HK-2 (cell line): ENCODE measurements at regions not wholly inside any gene's neighbourhood (a gene's known extent, or its start where the extent isn't known, plus 50 kb on each side); places are given as distances from the start of the nearest gene placed in this dataset.
A peak's percentile ranks its signal among the peaks of the same experiment; 100 is the strongest.
"Not testable (repeated sequence)": the region's sequence is repeated elsewhere in the genome, so short reads cannot be mapped to it uniquely, and the experiment has no call there.

Experiments
- DNase-seq: peaks from one replicate; pipeline ENCODE4 v3.0.0-alpha.2; 2018; ENCODE audit not compliant: unreplicated experiment

GRCh38 chr11:45385423-45385822 is 99.3 kb upstream of the SYT13 start:
- no peak for DNase-seq

GRCh38 chr11:45384711-45385241 is 98.6 kb upstream of the SYT13 start:
- DNase-seq = no peak

DNA sequence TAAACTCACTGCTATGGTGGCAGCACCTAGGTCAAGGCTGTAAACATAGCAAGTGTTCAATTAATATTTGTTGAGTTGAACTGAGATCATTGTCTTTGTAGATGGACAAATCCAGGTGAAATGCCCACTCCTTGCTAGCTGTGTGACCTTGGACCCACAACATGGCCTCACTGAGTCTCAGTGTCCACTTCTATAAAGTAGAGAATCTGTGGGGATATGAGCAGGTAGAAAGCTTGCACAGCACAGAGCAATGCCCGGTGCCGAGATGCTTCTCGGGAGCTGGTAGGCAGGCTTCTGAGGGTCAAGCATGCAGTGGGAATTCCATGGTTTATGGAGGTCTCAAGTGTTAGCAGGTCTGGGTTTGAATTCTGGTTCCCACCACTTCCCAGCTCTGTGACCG is 97.9 kb upstream of the SYT13 start:
- no peak for DNase-seq

GRCh38 chr11:45383224-45383623 is 97.1 kb upstream of the SYT13 start:
- DNase-seq = peak; percentile 9

DNA sequence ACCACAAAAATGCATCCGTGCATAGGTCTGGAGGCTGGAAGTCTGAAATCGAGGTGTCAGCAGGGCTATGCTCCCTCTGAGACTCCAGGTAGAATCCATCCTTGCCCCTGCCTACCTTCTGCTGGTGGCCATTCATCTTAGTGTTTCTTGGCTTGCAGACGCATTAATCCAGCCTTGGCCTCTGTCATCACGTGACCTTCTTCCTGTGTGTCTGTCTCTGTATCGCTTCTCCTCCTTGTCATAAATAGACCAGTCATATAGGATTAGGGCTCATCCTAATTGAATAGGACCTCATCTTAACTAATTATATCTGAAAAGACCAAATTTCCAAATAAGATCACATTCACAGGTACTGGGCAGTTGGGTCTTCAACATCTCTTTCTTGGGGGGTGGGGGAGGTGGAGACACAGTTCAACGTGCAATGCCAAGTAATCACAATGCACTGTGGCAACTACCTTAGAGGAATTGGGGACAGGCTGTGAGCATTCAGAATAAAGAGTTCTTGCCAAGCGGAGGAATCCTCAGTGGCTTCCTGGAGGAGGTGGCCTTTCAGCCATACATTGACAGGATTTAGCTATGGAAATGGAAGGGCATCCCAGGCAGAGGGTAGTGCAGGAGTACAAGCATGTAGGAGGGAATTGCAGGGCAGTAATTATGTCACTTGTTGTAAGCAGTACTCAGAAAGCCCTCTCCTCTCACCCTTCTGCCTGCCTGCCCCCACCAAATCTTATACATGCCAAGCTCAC is 96.2 kb upstream of the SYT13 start:
- no peak for DNase-seq

DNA sequence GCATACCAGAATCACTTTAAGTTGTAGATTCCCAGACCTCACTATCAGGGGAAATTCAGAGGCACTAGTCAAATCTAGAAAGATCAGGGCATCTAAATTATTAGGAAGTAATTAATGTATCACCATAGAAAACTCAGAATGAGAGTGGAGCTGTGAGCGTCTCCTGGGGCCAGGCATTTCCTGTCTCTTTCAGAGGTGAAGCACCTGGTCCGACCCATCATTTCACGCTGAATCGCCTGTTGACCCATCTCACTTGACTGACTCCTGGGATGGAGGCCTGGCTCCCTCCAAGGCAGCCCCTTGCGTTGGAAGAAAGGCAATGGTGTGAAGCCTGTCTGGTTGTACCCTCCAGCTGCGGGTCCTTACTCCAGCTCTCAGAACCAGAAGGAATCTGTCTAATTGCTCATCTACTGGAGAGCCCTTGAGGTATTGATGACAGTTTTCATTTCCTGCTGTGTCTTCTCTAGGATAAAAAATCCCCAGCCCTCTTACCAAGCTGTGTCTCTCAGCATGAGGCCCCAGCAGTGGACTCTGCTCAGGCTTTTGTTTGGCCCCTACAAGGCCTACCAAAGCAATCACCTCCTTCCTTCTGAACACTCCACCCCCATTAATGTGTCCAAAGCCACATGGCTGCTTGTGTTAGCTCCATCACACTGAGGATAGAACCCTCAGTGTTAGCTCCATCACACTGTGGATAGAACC is 93.2 kb upstream of the SYT13 start:
- no peak for DNase-seq

- DNase-seq = no peak
Observed at GRCh38 chr11:45378516-45378915, 92.4 kb upstream of the SYT13 start.

GRCh38 chr11:45374653-45375059 is 88.5 kb upstream of the SYT13 start:
- no peak for DNase-seq

DNA sequence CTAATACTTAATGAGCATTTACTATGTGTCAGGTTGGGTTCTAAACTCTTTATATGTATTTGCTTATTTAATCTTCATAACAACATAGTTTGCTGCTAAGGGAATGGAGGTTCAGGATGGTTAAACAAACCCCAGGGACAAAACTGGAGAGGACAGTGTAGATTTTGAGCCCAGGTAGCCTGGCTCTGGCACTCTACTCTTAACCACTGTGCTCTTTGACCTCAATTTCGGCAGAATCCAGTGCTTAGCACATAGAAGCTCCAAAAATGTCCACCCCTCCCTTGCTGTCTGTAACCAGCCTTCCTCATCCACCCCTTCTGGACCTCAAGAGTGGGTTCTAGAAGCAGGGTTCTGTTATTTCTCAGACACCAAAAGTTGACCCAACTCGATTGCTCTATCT is 88.0 kb upstream of the SYT13 start:
- no peak for DNase-seq

DNA sequence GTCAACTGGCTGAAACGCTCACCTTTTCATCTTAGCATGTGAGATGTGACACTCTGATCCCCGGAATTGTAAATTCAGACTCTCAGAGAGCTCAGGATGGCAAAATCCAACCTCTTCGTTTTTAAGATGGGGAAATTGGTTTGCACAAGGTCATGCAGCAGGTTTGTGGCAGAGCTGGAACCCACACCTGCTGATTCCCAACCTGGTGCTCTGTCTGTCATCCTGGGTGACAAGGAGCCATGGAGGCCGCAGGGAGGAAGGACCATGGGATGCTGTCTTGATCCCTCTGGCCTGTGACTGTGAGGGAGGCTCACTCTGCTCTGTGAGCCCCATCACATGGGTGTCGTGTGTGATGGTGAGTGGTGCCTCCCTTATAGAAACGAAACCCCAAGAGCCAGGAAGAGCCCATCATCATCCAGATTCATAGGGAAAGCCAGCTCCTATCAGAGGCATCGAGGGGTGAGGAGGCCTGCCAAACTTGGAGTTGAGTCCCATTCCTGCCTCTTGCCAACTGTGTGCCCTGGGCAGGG is 87.4 kb upstream of the SYT13 start:
- DNase-seq = no peak

- DNase-seq = not testable (repeated sequence)
Observed at GRCh38 chr11:45372414-45372813, 86.3 kb upstream of the SYT13 start.

GRCh38 chr11:45371251-45372115 is 85.3 kb upstream of the SYT13 start:
- peak; percentile 68 for DNase-seq

DNA sequence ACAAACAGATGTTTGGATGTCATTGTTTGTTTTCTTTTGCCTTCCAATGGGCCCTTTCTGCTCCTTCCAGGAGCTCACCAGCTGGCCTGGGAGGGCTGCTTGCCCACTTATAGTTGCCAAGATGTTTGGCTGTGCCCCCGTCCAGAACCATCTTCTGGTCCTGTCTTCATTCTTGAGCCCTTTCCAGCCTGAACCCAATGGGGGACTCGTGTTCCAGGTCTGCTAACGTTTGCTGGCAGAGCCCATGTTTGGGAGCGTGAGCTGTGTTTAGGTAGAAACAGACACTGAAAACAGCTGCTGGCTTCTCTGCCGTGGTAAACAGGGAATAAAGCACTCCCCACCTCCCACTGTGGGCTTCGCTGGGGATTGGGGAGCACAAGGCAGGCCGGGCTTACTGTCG is 83.2 kb upstream of the SYT13 start:
- DNase-seq = no peak

DNA sequence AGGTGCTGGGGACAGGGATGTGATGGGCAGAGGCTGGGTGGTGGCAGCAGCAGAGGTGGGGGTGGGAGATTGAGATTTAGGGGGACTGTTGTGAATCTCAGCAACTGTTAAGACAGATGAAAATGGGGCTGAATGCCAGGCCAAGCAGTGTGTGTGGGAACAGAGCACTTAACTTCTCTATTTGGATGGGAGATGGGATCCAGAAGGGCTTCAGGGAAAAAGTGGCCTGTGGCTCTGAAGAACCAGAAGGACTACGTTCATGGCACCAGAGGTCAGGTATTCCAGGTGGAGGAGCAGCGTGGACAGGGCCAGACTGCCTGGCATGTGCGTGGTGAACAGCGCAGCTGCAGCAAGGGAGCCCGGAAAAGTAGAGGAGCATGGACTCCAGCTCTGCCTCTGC is 82.6 kb upstream of the SYT13 start:
- DNase-seq = no peak

GRCh38 chr11:45366619-45367190 is 80.6 kb upstream of the SYT13 start:
- DNase-seq = no peak

- no peak for DNase-seq
Observed at GRCh38 chr11:45365961-45366618, 79.9 kb upstream of the SYT13 start.

DNA sequence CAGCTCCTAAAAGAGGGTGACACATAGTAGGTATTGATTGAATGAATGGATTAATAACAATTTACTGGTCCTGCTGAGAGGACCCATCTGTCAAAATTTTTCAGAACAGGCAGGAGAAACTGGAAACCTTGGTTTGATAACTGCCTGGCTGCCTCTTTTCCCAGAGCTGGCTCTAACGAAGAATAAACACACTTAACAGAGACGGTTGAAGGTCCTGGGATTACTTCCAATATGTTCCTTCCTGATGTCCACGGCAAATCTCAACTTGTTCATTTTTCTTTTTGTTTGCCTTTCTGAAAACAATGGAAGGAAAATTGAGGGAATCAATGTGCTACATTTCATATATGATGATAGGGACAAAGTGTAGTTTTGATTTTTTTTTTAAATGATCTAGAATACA is 76.5 kb upstream of the SYT13 start:
- no peak for DNase-seq

DNA sequence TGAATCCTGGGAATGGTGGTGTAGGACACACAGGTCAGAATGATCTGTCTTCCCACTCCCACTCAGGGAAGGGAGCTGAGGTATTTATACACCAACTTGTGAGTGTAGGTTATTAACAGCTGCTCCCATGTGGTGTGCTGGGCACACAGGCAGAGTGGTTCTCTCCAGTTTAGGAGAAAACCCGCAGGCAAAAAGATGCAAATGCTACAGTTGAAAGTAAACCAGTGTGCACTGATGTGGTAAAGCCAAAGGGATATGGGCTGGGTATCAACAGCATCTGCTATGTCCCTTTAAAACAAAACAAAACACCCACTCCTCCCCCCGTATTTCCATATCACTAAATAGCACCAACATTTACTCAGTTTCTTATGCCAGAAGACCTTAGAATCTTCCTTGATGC is 75.4 kb upstream of the SYT13 start:
- no peak for DNase-seq

GRCh38 chr11:45355706-45356041 is 69.5 kb upstream of the SYT13 start:
- DNase-seq = no peak

- peak; percentile 8 for DNase-seq
Observed at GRCh38 chr11:45354976-45355705, 69.0 kb upstream of the SYT13 start.

- DNase-seq = no peak
Observed at GRCh38 chr11:45348729-45349128, 62.6 kb upstream of the SYT13 start.
